ENCODE measurements at regions not wholly inside any gene's neighbourhood (a gene's known extent, or its start where the extent isn't known, plus 50 kb on each side); places are given as distances from the start of the nearest gene placed in this dataset.

DNA sequence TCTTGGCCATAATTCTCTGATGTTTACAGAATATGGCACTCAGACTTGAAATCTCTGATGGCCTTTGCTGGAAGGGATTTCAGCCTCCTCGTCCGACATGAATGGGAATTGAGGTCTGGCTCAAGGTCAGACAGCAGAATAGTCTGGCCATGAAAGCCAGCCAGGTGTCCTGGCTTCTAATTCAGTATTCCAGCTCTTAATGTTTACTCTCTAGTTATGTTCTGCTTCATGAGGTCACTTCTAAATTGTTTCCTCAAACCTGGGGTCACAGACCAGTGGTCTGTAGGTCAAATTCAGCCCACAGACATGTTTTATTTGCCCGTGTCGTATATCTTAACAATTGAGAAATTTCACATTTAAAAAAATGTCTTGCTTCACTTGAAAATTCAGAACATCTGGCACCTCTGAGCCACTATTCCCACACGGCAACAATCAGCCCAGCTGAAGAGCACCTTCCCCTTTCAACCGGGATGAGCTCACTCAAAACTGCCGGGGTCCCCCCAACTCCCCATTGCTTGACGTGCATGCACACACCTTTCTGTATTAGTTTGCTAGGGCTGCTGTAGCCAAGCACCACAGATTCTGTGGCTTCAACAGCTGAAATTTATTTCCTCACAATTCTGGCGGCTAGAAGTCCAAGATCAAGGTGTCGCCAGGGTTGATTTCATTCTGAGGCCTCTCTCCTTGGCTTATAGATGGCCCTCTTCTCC, 243.5 kb downstream of the ENC1 start:
- H3K9me3 ChIP-seq (replicated peaks; ENCODE audit: control insufficient read depth, insufficient read depth, low read length) = no peaks in the 10 kb centered on the region; the same call in 2 of the 3 replicates
- WGBS (ENCODE audit: insufficient coverage, insufficient replicate concordance, low lambda C conversion rate, missing lambda C conversion rate) = 57% methylated on average over 10 of the region's 10 CpGs
- no TSS peak for BruUV-seq (replicated peaks)
- RAD21 ChIA-PET (ENCODE audit: unreplicated experiment) = interaction anchor here (1.0 to 1.4 kb wide), 2 partner anchors 94 to 237 kb away, joined by 4 read pairs; no protein-coding TSS in a partner anchor
- SMC1A ChIA-PET (ENCODE audit: uncharacterized antibody, unreplicated experiment) = interaction anchor here (0.9 to 1.7 kb wide), 4 partner anchors 36 to 495 kb away, joined by 3 to 6 read pairs (median 4); no protein-coding TSS in a partner anchor
- no peak overlapping the region for H3K4me2 ChIP-seq (ENCODE audit: control insufficient read depth, insufficient read depth)
- peaks cover 14% of the 10 kb centered on the region for H3K4me1 ChIP-seq (ENCODE audit: control insufficient read depth, insufficient read depth, low read length)
- in situ Hi-C loops (cut with MboI) = no loop called here
- no peak overlapping the region for H3K4me3 ChIP-seq
- CTCF ChIA-PET = interaction anchor here (0.9 to 5.8 kb wide), 3 partner anchors 245 to 265 kb away, joined by 4 to 51 read pairs (median 4); partner anchors contain the start of gene ENC1
- no peak for ATAC-seq
- no peaks in the 10 kb centered on the region for H3K79me2 ChIP-seq (ENCODE audit: control insufficient read depth, insufficient read depth, low read length)
- no peaks in the 10 kb centered on the region for H3K36me3 ChIP-seq (ENCODE audit: control insufficient read depth in 2 of 2, insufficient read depth in 2 of 2, low read length in 1 of 2)
- H4K20me1 ChIP-seq (ENCODE audit: control insufficient read depth, insufficient read depth) = no peaks in the 10 kb centered on the region
- H2AFZ ChIP-seq (ENCODE audit: control insufficient read depth, low read depth, low read length) = no peak overlapping the region
- H3K27ac ChIP-seq (ENCODE audit: control insufficient read depth, insufficient read depth) = no peak overlapping the region
- POLR2A ChIA-PET = no interaction called here
- DNase-seq (ENCODE audit: low read depth, low spot score) = no peak
- H3K9ac ChIP-seq (ENCODE audit: control insufficient read depth, insufficient read depth, low read length) = no peak overlapping the region
- H3K27me3 ChIP-seq (replicated peaks in 1 of 2; ENCODE audit: control insufficient read depth in 2 of 2, insufficient read depth in 2 of 2, low read length in 1 of 2) = no peaks in the 10 kb centered on the region
- no peak for TF ChIP-seq FOXM1 (IDR thresholded peaks at IDR 0.05; ENCODE audit: low read depth, low read length)
- TF ChIP-seq, protein P1, sequence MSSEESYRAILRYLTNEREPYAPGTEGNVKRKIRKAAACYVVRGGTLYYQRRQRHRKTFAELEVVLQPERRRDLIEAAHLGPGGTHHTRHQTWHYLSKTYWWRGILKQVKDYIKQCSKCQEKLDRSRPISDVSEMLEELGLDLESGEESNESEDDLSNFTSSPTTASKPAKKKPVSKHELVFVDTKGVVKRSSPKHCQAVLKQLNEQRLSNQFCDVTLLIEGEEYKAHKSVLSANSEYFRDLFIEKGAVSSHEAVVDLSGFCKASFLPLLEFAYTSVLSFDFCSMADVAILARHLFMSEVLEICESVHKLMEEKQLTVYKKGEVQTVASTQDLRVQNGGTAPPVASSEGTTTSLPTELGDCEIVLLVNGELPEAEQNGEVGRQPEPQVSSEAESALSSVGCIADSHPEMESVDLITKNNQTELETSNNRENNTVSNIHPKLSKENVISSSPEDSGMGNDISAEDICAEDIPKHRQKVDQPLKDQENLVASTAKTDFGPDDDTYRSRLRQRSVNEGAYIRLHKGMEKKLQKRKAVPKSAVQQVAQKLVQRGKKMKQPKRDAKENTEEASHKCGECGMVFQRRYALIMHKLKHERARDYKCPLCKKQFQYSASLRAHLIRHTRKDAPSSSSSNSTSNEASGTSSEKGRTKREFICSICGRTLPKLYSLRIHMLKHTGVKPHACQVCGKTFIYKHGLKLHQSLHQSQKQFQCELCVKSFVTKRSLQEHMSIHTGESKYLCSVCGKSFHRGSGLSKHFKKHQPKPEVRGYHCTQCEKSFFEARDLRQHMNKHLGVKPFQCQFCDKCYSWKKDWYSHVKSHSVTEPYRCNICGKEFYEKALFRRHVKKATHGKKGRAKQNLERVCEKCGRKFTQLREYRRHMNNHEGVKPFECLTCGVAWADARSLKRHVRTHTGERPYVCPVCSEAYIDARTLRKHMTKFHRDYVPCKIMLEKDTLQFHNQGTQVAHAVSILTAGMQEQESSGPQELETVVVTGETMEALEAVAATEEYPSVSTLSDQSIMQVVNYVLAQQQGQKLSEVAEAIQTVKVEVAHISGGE (CRISPR knock-in tag; IDR thresholded peaks at IDR 0.05) = no peak
- TF ChIP-seq, protein P2, sequence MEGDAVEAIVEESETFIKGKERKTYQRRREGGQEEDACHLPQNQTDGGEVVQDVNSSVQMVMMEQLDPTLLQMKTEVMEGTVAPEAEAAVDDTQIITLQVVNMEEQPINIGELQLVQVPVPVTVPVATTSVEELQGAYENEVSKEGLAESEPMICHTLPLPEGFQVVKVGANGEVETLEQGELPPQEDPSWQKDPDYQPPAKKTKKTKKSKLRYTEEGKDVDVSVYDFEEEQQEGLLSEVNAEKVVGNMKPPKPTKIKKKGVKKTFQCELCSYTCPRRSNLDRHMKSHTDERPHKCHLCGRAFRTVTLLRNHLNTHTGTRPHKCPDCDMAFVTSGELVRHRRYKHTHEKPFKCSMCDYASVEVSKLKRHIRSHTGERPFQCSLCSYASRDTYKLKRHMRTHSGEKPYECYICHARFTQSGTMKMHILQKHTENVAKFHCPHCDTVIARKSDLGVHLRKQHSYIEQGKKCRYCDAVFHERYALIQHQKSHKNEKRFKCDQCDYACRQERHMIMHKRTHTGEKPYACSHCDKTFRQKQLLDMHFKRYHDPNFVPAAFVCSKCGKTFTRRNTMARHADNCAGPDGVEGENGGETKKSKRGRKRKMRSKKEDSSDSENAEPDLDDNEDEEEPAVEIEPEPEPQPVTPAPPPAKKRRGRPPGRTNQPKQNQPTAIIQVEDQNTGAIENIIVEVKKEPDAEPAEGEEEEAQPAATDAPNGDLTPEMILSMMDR (IDR thresholded peaks at IDR 0.05 in 2 of 3, conservative IDR thresholded peaks at IDR 0.05 in 1 of 3; ENCODE audit: control insufficient read depth in 2 of 3, extremely low read depth in 1 of 3, insufficient read depth in 1 of 3, low read depth in 3 of 3, low read length in 3 of 3) = no peak
- no peak for FAIRE-seq
- intact Hi-C loops (cut with micrococcal nuclease; ENCODE audit: unreplicated experiment) = loop anchor here (5.0 kb wide), 2 partner anchors 90 to 180 kb away; no protein-coding TSS in a partner anchor
